ENCODE measurements at regions not wholly inside any gene's neighbourhood (a gene's known extent, or its start where the extent isn't known, plus 50 kb on each side); places are given as distances from the start of the nearest gene placed in this dataset.

DNA sequence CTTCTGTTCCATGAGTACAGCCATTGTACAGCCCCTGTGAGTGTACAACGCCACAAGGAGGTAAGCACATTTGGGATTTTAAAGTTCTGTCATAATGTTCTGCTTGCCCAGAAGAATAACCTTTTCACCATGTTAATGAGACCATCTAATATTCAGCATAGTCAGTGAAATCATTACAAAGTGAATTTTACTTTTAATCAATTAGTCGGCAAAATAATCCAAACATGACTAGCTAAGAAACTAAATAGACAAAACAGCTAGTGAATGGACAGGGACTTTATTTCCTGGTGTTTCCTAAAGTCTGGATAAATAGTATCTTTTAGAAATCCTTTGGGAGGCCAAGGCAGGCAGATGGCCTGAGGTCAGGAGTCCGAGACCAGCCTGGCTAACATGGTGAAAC is 69.0 kb upstream of the NRSN1 start:
- no peak for DNase-seq (ENCODE audit: low spot score)
- TF ChIP-seq, protein P1, sequence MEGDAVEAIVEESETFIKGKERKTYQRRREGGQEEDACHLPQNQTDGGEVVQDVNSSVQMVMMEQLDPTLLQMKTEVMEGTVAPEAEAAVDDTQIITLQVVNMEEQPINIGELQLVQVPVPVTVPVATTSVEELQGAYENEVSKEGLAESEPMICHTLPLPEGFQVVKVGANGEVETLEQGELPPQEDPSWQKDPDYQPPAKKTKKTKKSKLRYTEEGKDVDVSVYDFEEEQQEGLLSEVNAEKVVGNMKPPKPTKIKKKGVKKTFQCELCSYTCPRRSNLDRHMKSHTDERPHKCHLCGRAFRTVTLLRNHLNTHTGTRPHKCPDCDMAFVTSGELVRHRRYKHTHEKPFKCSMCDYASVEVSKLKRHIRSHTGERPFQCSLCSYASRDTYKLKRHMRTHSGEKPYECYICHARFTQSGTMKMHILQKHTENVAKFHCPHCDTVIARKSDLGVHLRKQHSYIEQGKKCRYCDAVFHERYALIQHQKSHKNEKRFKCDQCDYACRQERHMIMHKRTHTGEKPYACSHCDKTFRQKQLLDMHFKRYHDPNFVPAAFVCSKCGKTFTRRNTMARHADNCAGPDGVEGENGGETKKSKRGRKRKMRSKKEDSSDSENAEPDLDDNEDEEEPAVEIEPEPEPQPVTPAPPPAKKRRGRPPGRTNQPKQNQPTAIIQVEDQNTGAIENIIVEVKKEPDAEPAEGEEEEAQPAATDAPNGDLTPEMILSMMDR (IDR thresholded peaks at IDR 0.05; ENCODE audit: extremely low read depth, missing control alignments) = no peak

DNA sequence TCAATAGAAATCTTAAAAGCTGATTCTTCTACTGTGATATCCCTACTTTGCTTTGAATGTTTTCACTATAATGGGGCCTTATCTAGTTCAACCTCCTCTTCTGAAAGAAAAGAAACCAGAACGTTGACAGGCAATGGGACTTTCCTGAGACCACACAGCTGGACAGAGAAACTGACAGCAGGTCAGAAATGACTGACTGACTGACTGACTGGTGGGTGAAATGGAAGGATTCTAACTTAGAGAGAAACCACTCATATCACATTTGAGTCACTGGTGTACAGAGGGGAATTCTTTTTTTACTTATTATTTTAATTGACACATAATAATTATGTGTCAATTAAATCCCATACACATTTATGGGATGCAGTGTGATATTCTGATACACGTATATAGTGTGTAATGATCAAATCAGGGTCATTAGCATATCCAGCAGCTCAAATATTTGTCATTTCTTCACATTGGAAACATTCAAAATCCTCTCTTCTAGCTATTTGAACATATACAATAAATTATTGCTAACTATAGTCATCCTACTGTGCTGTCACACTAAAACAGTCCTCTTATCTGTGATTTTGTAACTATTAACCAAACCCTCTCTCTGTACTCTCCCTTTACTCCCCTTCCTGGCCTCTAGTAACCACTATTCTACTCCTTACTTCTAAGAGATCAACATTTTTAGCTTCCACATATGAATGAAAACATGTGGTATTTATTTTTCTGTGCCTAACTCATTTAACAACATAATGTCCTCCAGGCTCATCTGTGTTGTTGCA is 64.8 kb upstream of the NRSN1 start:
- TF ChIP-seq, protein P1 (IDR thresholded peaks at IDR 0.05; ENCODE audit: extremely low read depth, missing control alignments) = no peak
- DNase-seq (ENCODE audit: low spot score) = peak; percentile 51

DNA sequence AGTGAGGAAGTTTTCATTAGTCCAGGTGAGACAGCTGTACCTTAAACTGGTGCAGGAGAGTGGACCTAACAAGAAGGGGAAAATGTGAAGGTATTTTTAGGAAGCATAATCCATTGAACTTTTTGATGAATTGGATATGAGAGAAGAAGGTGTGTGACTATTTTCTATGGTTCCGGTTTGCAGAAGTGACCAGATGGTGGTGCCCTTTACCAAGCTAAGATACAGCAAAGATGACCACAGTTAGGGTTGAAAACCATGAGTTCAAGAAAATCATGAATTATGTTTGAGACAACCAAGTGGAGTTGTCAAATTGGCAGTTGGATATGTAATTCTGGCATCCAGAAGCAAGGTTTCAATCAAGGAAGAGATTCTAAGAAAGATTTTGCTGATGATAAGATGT is 61.9 kb upstream of the NRSN1 start:
- no peak for DNase-seq (ENCODE audit: low spot score)
- TF ChIP-seq, protein P1 (IDR thresholded peaks at IDR 0.05; ENCODE audit: extremely low read depth, missing control alignments) = peak; percentile 8

DNA sequence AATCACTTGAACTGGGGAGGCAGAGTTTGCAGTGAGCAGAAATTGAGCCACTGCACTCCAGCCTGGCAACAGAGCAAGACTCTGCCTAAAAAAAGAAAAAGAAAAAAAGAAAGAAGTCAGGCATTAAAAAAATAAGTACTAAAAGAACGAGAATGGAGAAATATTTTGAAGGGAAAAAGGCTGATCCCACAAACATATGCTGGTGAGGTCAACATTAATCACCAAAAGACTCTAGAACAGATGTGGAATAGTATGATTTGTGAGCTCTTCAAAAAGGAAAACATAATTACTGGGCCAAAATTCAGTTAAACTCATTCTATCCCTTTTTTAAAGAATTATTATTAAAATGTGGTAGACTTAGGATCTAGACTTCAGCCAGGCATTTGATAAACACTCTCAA is 61.2 kb upstream of the NRSN1 start:
- TF ChIP-seq, protein P1 (IDR thresholded peaks at IDR 0.05; ENCODE audit: extremely low read depth, missing control alignments) = no peak
- DNase-seq (ENCODE audit: low spot score) = no peak

DNA sequence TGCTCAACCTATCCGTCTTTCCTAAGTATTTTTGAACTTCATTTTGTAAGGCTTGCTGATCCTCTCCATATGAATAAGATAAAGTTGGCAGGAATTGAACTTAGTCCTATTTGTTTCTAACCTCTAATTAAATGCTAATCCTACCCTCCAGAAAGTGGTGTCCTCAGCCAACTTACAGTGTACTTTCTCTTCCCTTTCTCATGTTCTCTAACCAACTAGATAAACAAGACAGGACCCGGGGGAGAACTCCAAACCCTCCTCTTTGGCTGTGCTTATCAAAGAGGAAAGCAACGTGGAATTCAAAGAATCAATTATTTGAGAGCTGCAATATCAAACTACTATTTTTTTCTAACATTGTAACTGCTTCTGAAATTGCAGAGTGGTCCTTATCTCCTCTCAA is 56.5 kb upstream of the NRSN1 start:
- TF ChIP-seq, protein P1 (IDR thresholded peaks at IDR 0.05; ENCODE audit: extremely low read depth, missing control alignments) = no peak
- DNase-seq (ENCODE audit: low spot score) = no peak

DNA sequence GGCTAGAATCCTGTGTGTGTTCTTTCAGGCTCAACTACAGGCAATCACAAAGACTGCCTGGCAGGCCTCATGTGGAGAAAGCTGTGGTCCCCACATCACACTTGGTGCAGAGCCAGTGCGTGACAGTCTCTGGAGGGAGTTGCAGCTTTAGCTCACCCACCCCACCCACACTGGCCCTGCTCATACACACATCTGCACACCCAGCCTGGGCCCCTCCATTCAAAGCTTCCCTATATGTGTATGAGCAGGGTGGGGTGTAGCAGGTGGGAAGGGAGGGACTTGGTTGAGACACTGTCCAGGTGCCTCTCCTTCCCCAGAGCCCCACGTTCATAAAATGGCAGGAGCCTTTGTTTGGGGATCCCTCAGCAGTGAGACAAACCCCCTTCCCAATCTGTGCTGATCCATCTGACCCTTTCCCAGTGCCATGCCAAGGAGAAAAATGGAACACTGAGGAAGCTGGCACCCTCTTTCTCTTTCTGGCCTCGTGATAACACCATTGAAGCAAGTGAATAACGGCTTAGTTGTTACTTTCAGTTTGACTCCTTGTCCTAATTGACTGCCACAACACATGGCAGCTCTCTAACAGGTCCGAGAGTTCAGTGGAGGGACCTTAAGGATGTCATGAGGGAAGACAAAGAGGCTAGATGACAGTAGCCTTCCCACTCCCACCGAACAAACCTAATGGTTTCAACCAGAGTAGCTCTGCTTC is 53.8 kb upstream of the NRSN1 start:
- TF ChIP-seq, protein P1 (IDR thresholded peaks at IDR 0.05; ENCODE audit: extremely low read depth, missing control alignments) = no peak
- DNase-seq (ENCODE audit: low spot score) = no peak

DNA sequence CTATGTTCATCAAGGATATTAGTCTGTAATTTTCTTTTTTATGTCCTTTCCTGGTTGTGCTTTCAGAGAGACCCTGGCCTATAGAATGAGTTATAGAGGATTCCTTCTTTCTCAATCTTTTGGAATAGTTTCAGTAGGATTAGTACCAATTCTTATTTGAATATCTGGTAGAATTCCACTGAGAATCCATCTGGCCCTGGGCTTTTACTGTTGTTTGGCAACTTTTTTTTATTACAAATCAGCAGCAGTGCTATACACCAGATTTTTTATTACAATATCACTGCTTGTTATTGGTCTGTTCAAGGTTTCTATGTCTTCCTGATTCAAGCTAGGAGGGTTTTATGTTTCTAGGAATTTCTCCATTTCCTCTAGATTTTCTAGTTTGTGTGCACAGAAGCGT is 50.0 kb upstream of the NRSN1 start:
- no peak for DNase-seq (ENCODE audit: low spot score)
- TF ChIP-seq, protein P1 (IDR thresholded peaks at IDR 0.05; ENCODE audit: extremely low read depth, missing control alignments) = no peak
